Upper lobe of right lung (tissue), 1 donor: ENCODE measurements at regions not wholly inside any gene's neighbourhood (a gene's known extent, or its start where the extent isn't known, plus 50 kb on each side); places are given as distances from the start of the nearest gene placed in this dataset.

ENCODE experiments used
- ATAC-seq: fragments of 200-7000 bp; cut with Tn5 transposase; one replicate; pipeline ENCODE4 v1.9.1; 2020; ENCODE audit warnings: mild to moderate bottlenecking, moderate library complexity
- DNase-seq: peaks from one replicate; pipeline ENCODE4 v3.0.0-alpha.2; 2020
- H3K27ac ChIP-seq: fragments of 200-600 bp; one replicate; pipeline ENCODE4 v1.8.0; 2022
- H3K27me3 ChIP-seq: fragments of 200-600 bp; one replicate; pipeline ENCODE4 v1.8.0; 2022; ENCODE audit warnings: mild to moderate bottlenecking
- H3K36me3 ChIP-seq: fragments of 200-600 bp; one replicate; pipeline ENCODE4 v1.8.0; 2022
- H3K4me1 ChIP-seq: fragments of 200-600 bp; one replicate; pipeline ENCODE4 v1.8.0; 2022
- H3K4me3 ChIP-seq: fragments of 200-600 bp; one replicate; pipeline ENCODE4 v1.8.0; 2022; ENCODE audit warnings: mild to moderate bottlenecking
- H3K9me3 ChIP-seq: fragments of 200-600 bp; one replicate; pipeline ENCODE4 v1.8.0; 2022
- CTCF ChIP-seq: fragments of 200-600 bp; IDR thresholded peaks from one replicate; pipeline ENCODE4 v1.8.0; 2022; ENCODE audit warnings: antibody characterized with exemption
- intact Hi-C: fragments of 100-400 bp; cut with DNase I; formaldehyde crosslinking; loops from one replicate; pipeline ENCODE4 v1.11.0; 2022
- donor health status: DM: no; HTN: yes; CAD: no; lungs with severe emphysema.

GRCh38 chr15:36495456-36495991, 83.9 kb upstream of the CDIN1 start:
- Histone ChIP-seq H3K27ac (no peak overlapping the region), H3K4me1 (no peaks in the 10 kb centered on the region), H3K27me3 (no peaks in the 10 kb centered on the region), H3K9me3 (no peaks in the 10 kb centered on the region), H3K4me3 (no peak overlapping the region), H3K36me3 (no peaks in the 10 kb centered on the region)
- intact Hi-C loops: no loop called here
- DNase-seq (no peak), ATAC-seq (no peak)
- no peak for TF ChIP-seq CTCF

- H3K9me3 ChIP-seq: no peaks in the 10 kb centered on the region
- H3K27me3 ChIP-seq: no peaks in the 10 kb centered on the region
- no peaks in the 10 kb centered on the region for H3K4me1 ChIP-seq
- intact Hi-C loops: no loop called here
- no peak overlapping the region for H3K4me3 ChIP-seq
- no peak for ATAC-seq
- no peaks in the 10 kb centered on the region for H3K36me3 ChIP-seq
- TF ChIP-seq CTCF: no peak
- no peak for DNase-seq
- no peak overlapping the region for H3K27ac ChIP-seq
These were observed 81.5 kb upstream of the CDIN1 start for GRCh38 chr15:36497901-36498300.

- DNase-seq (no peak), ATAC-seq (no peak)
- intact Hi-C loops: no loop called here
- Histone ChIP-seq H3K27ac (no peak overlapping the region), H3K4me1 (no peaks in the 10 kb centered on the region), H3K4me3 (no peak overlapping the region), H3K9me3 (no peaks in the 10 kb centered on the region), H3K36me3 (no peaks in the 10 kb centered on the region), H3K27me3 (no peaks in the 10 kb centered on the region)
- no peak for TF ChIP-seq CTCF
These were observed 81.0 kb upstream of the CDIN1 start for GRCh38 chr15:36498401-36498800.

- H3K27me3 ChIP-seq: no peaks in the 10 kb centered on the region
- no peak overlapping the region for H3K27ac ChIP-seq
- no peak for TF ChIP-seq CTCF
- H3K9me3 ChIP-seq: no peaks in the 10 kb centered on the region
- H3K4me1 ChIP-seq: no peaks in the 10 kb centered on the region
- no peaks in the 10 kb centered on the region for H3K36me3 ChIP-seq
- ATAC-seq (no peak), DNase-seq (no peak)
- intact Hi-C loops: no loop called here
- H3K4me3 ChIP-seq: no peak overlapping the region
These were observed 80.5 kb upstream of the CDIN1 start for GRCh38 chr15:36498916-36499315.

GRCh38 chr15:36499412-36500389, 79.7 kb upstream of the CDIN1 start:
- ATAC-seq: no peak
- no peak overlapping the region for H3K27ac ChIP-seq
- no peak for DNase-seq
- H3K27me3 ChIP-seq: no peaks in the 10 kb centered on the region
- TF ChIP-seq CTCF: no peak
- intact Hi-C loops: no loop called here
- H3K9me3 ChIP-seq: no peaks in the 10 kb centered on the region
- H3K36me3 ChIP-seq: no peaks in the 10 kb centered on the region
- H3K4me1 ChIP-seq: no peaks in the 10 kb centered on the region
- no peak overlapping the region for H3K4me3 ChIP-seq
